Transverse colon (tissue), 4 donors: ENCODE measurements at regions not wholly inside any gene's neighbourhood (a gene's known extent, or its start where the extent isn't known, plus 50 kb on each side); places are given as distances from the start of the nearest gene placed in this dataset.

Source experiments
- DNase-seq: peaks from one replicate; pipeline ENCODE4 v3.0.0-alpha.2; 2019
- H3K27ac ChIP-seq, 4 donors: fragments of 200-600 bp; sonication (generic); 2 replicates each; pipeline ENCODE4 v1.5.1; 2016 to 2018; ENCODE audit warnings: inconsistent platforms in 4 of 4
- H3K27me3 ChIP-seq: fragments of 200-600 bp; sonication (generic); 2 replicates; pipeline ENCODE4 v1.5.1; 2017; ENCODE audit warnings: inconsistent platforms
- H3K36me3 ChIP-seq, 4 donors: fragments of 200-600 bp; sonication (generic); 2 replicates each; pipeline ENCODE4 v1.5.1; 2017 to 2019; ENCODE audit warnings: inconsistent platforms in 4 of 4
- H3K4me1 ChIP-seq, 4 donors: fragments of 200-600 bp; sonication (generic); 2 replicates each; pipeline ENCODE4 v1.5.1; 2017 to 2020; ENCODE audit warnings: inconsistent platforms in 4 of 4
- H3K4me3 ChIP-seq, 4 donors: fragments of 200-600 bp; sonication (generic); 1 replicate in 1 of 4; 2 replicates in 3 of 4; pipeline versions ENCODE4 v1.5.1 to v1.6.1; 2017 to 2019; ENCODE audit warnings: inconsistent platforms in 4 of 4
- H3K9me3 ChIP-seq, 2 donors: fragments of 200-600 bp; sonication (generic); 2 replicates each; pipeline ENCODE4 v1.5.1; 2017 to 2019; ENCODE audit warnings: inconsistent platforms in 2 of 2
- EP300 ChIP-seq: sonication (generic); formaldehyde crosslinking; IDR thresholded peaks from one replicate; pipeline ENCODE4 v1.6.1; 2017; ENCODE audit warnings: antibody characterized with exemption, low read depth
- POLR2A ChIP-seq: fragments of 450-650 bp; IDR thresholded peaks from one replicate; pipeline ENCODE4 v1.6.1; 2016; ENCODE audit warnings: antibody characterized with exemption, mild to moderate bottlenecking, moderate library complexity
- POLR2AphosphoS5 ChIP-seq, 3 donors: sonication (generic); formaldehyde crosslinking; IDR thresholded peaks; one replicate each; pipeline ENCODE4 v1.6.1; 2016; ENCODE audit warnings: antibody characterized with exemption in 3 of 3
- WGBS, 2 donors: methylation state at CpG; one replicate each; pipeline ENCODE4 v1.1.5; 2018; ENCODE audit warnings: low coverage in 1 of 2; 5-methylcytosine and 5-hydroxymethylcytosine counted together
- in situ Hi-C, 4 donors: fragments of 200-750 bp; cut with MboI; loops; one replicate each; pipeline versions ENCODE4 v1.15.0 to v1.15.1; 2017; ENCODE audit warnings: low sequenced_read_pairs in 3 of 4, low pct_ligation_motif_present in 1 of 4, low pct_unique_long_range_greater_than_20kb in 1 of 4
- intact Hi-C: fragments of 100-400 bp; cut with DNase I; formaldehyde crosslinking; loops from one replicate; pipeline ENCODE4 v1.15.1; 2023; ENCODE audit warnings: low total_unique reads
- TF ChIP-seq, protein P1 (sequence below), 5 experiments: fragments of 200-600 bp in 3 of 5; fragments of 450-650 bp in 2 of 5; sonication (generic) in 3 of 5; IDR thresholded peaks; 1 replicate in 2 of 5; 2 replicates in 3 of 5; pipeline ENCODE4 v1.5.1; 2016 to 2017; ENCODE audit warnings: antibody characterized with exemption in 5 of 5, inconsistent platforms in 3 of 5, mild to moderate bottlenecking in 2 of 5, moderate library complexity in 1 of 5

- Histone ChIP-seq H3K4me3 (no peak overlapping the region), H3K27ac (no peak overlapping the region), H3K9me3 (no peaks in the 10 kb centered on the region), H3K36me3 (no peaks in the 10 kb centered on the region), H3K27me3 (no peaks in the 10 kb centered on the region), H3K4me1 (no peaks in the 10 kb centered on the region)
- intact Hi-C loops = no loop called here
- in situ Hi-C loops = no loop called here
- TF ChIP-seq POLR2AphosphoS5 (IDR thresholded peaks at IDR 0.05) (no peak), POLR2A (no peak), EP300 (no peak)
- TF ChIP-seq, protein P1, sequence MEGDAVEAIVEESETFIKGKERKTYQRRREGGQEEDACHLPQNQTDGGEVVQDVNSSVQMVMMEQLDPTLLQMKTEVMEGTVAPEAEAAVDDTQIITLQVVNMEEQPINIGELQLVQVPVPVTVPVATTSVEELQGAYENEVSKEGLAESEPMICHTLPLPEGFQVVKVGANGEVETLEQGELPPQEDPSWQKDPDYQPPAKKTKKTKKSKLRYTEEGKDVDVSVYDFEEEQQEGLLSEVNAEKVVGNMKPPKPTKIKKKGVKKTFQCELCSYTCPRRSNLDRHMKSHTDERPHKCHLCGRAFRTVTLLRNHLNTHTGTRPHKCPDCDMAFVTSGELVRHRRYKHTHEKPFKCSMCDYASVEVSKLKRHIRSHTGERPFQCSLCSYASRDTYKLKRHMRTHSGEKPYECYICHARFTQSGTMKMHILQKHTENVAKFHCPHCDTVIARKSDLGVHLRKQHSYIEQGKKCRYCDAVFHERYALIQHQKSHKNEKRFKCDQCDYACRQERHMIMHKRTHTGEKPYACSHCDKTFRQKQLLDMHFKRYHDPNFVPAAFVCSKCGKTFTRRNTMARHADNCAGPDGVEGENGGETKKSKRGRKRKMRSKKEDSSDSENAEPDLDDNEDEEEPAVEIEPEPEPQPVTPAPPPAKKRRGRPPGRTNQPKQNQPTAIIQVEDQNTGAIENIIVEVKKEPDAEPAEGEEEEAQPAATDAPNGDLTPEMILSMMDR (IDR thresholded peaks at IDR 0.05) = no peak
- WGBS, 2 donors = 74% methylated on average over 1 of the region's 1 CpG; no CpG with 5 or more reads in 1 of the 2 donors
- no peak for DNase-seq
Measured at GRCh38 chr2:187129868-187130267, 280.9 kb upstream of the ZSWIM2 start.

GRCh38 chr2:187129306-187129705 is 280.3 kb upstream of the ZSWIM2 start:
- Histone ChIP-seq H3K4me1 (no peaks in the 10 kb centered on the region), H3K4me3 (no peak overlapping the region), H3K36me3 (no peaks in the 10 kb centered on the region), H3K27ac (no peak overlapping the region), H3K27me3 (no peaks in the 10 kb centered on the region), H3K9me3 (no peaks in the 10 kb centered on the region)
- DNase-seq = no peak
- TF ChIP-seq POLR2A = no peak
- no peak for TF ChIP-seq POLR2AphosphoS5 (IDR thresholded peaks at IDR 0.05)
- TF ChIP-seq, protein P1 (IDR thresholded peaks at IDR 0.05) = no peak
- no peak for TF ChIP-seq EP300
- intact Hi-C loops (no loop called here), in situ Hi-C loops (no loop called here)

- in situ Hi-C loops = no loop called here
- Histone ChIP-seq H3K27me3 (no peaks in the 10 kb centered on the region), H3K4me3 (no peak overlapping the region), H3K4me1 (no peaks in the 10 kb centered on the region), H3K27ac (no peak overlapping the region), H3K36me3 (no peaks in the 10 kb centered on the region), H3K9me3 (no peaks in the 10 kb centered on the region)
- no peak for DNase-seq
- intact Hi-C loops = no loop called here
- TF ChIP-seq, protein P1 (IDR thresholded peaks at IDR 0.05) = no peak
- TF ChIP-seq POLR2AphosphoS5 (IDR thresholded peaks at IDR 0.05) (no peak), EP300 (no peak), POLR2A (no peak)
- 59 to 70% methylated on average over 5 of the region's 5 CpGs for WGBS, 2 donors
Measured at GRCh38 chr2:187126247-187127005, 277.5 kb upstream of the ZSWIM2 start.

DNA sequence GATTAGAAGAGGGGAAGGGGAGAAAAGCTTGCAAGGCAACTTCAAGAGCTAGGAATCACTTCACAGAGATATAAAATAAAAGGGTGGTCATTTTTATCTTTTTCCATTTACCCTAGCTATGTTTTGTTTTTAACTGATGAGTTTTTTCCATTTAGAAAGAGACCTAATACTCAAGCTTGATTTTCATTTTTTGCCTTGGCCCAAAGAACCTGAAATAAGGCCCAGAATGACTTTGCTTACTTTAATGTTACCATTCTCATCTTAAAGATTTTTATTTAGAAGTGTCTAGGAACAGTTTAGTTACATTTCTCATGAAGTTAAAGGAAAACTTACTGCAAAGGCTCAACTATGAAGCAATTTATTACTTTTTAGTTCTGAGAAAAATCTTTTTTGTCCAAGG is 276.3 kb upstream of the ZSWIM2 start:
- in situ Hi-C loops = no loop called here
- intact Hi-C loops = no loop called here

More for the DNA sequence above, 276.3 kb upstream of the ZSWIM2 start:
- Histone ChIP-seq H3K27ac (no peak overlapping the region), H3K9me3 (no peaks in the 10 kb centered on the region), H3K27me3 (no peaks in the 10 kb centered on the region), H3K4me3 (no peak overlapping the region), H3K36me3 (no peaks in the 10 kb centered on the region), H3K4me1 (no peaks in the 10 kb centered on the region)
- TF ChIP-seq POLR2A (no peak), EP300 (no peak), POLR2AphosphoS5 (IDR thresholded peaks at IDR 0.05) (no peak)
- TF ChIP-seq, protein P1 (IDR thresholded peaks at IDR 0.05) = no peak
- DNase-seq = no peak
